ENCODE measurements at regions not wholly inside any gene's neighbourhood (a gene's known extent, or its start where the extent isn't known, plus 50 kb on each side); places are given as distances from the start of the nearest gene placed in this dataset.

GRCh38 chr7:10855583-10855982, 118.1 kb upstream of the PHF14 start:
- no peak for TF ChIP-seq CTCF (IDR thresholded peaks at IDR 0.05; ENCODE audit: low read depth, low read length)
- no peak for TF ChIP-seq POLR2A (IDR thresholded peaks at IDR 0.05; ENCODE audit: extremely low read depth, insufficient read length)
- TF ChIP-seq, protein P1, sequence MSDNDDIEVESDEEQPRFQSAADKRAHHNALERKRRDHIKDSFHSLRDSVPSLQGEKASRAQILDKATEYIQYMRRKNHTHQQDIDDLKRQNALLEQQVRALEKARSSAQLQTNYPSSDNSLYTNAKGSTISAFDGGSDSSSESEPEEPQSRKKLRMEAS (IDR thresholded peaks at IDR 0.05; ENCODE audit: low read depth, low read length) = no peak

All from NB4 (cell line).